HG03432 (cell line): ENCODE measurements at regions not wholly inside any gene's neighbourhood (a gene's known extent, or its start where the extent isn't known, plus 50 kb on each side); places are given as distances from the start of the nearest gene placed in this dataset.
"Not testable (repeated sequence)": the region's sequence is repeated elsewhere in the genome, so short reads cannot be mapped to it uniquely, and the experiment has no call there.

Source experiments
- ATAC-seq: cut with Tn5 transposase; IDR thresholded peaks from one replicate; pipeline ENCODE4 v1.9.1; 2021; ENCODE audit warnings: mild to moderate bottlenecking, moderate library complexity; ENCODE audit not compliant: unreplicated experiment

DNA sequence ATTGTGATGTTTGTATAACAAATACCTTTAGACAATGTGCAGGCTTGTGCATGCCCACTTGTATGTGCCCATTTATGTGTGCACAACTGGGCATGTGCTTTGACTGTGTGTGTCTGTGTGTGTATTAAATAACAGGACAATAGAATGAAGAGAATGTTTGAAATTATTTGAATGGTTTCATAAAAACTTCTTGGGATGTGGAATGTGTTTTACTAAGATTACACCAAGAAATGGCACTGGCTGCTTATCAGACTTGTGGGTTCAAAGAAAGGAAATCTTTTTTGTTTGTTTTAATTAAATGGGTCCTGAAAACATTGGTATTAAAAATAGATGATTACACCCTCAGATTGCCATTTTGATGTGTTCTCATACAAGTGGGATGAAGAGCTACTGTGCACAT, 191.6 kb upstream of the CCN2 start:
- no peak for ATAC-seq

DNA sequence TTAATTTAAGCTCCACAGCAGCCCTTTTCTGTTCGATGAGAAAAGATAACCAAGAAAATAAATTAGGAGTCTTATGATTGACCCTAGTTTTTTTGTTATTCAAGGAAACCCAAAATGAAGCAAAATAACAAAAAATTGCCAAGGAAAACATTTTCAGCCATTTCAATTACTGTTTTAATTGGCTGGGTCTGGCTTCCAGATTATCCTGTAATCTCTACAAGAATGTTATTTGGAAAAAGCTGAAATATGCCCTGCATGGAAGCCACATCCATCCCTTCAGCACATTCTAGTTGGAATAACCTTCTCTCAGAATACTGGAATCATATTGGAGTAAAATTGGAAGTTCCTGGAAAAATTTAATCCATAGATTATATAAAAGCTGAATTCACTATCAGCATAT, 191.1 kb upstream of the CCN2 start:
- ATAC-seq, result no peak

DNA sequence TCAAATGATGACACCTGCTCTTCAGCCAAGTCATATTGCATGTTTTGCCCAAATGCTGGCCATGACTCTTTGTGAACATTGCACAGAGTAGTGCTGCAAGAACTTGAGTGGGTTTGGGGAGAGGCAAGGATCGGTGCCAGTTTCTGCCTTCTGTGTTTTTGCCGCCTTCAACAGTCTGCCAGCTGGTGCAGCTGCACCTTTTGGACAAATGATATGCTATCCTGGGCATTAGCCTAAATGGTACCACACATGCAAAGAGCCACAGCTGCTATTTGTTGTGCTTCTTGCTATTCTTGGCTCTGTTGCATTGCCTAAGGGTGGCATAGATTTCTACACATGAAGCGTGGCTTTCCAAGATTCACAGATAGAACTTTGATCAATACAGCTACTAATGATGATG, 189.0 kb upstream of the CCN2 start:
- no peak for ATAC-seq

DNA sequence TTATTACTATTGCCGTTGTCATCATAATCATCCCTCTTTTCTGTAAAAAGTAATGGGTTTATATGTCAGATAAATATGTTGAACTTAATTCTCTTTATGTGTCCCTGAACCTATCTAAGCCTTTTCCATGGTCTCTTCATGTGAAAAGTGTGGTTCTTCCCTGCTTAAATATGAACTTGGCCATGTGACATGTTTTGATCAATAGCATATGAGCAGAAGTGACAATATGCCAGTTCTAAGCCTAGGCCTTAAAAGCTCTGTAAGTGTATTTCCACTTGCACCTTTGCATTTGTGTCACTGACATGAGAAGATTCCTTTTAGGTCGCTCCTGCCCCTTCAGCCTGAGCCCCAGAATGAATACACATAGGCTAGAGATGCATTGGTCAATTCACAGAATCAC, 188.4 kb upstream of the CCN2 start:
- ATAC-seq, result no peak

DNA sequence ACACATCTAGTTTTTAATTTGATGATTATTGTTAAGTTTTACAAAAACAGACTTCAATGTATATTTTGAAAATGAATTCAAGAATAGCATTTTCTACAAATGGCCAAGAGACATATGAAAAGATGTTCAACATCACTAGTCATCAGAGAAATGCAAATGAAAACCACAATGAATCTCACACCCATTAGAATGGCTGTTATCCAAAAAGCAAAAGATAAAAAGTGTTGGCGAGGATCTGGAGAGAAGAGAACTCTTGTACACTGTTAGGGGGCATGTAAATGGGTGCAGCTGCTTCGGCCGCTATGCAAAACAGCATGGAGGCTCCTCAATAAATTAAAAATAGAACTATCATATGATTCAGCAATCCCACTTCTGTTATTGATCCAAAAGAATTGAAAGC, 185.8 kb upstream of the CCN2 start:
- ATAC-seq, result no peak

DNA sequence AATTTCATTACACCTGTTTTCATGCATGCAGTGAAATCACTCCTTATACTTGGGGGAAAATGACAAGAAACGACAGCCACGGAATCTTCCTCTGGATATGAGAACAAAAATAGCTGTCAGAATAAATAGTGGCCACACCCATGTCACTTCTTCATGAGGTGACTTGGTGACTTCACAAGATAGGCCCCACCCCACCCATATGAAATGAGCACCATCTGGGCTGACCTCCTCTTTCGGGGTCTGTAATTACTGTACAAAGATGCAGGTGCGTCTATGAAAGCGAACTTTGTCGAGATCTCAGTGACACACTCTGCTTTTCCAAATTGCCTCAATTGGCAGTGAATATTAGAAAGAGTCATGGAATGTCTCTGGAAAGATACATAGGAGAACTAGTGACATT, 184.2 kb upstream of the CCN2 start:
- ATAC-seq, result no peak

DNA sequence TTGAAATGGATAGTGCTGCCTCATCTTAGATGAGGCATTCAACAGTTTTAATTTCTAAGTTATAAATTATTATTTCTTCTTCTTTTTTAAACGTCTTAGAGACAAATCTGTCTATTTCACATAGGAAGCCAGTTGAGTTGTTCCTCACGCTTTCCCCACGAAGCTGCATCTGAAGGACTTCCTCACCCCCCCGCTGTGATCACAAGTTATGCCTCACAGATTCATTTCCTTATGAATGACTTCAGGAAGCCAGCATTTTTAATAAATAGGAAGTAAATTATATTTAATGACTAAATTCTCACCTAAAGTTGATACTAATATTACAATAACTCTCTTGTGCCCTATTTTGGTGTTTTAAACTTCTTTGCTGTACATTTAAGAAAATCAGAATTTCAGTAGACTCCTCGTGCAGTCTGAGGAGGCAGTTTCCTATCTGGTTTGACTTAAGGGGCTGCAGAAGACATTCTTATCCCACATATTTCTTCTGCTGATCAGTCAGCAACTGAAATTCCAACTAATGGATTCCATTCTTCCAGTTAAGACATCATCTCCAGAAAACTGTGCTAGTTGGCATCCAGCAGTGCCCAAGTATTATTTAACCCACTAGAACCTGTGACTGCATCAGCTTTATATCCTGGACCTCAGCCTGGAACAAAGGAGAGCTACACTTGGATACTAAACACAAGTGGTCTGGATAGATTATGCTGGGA, 182.7 kb upstream of the CCN2 start:
- ATAC-seq, result no peak

DNA sequence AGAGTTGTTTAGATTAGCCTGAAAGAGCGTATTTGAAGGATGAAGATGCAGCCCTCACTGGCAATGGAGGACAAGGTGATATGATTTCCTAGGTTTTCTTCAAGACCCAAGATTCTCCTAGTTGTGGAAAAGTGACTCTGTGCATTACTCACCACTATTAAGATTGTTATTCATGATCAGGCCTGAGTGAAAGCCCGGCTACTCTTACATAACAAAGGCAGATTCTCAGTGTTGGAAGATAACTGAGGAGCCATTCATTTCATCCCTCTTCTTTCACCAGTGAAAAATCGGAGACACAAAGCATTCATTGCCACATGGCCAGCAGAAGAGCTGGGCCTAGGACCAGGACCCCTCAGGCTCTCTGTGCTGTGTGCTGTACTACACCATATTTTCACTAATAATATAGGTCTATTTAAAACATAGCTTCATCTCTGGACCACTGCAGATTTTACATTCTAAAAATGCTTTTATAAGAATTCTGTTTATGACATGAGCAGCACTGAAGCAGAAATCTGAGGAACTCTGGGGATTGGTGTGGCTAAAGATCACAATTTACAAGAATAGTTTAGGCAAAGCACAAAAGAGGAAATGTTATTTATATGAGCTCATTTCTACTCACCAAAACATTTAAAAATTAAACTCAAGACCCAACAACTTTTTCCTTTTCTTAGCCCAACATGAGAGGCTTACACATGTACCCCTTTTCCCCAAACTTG, 181.9 kb upstream of the CCN2 start:
- no peak for ATAC-seq

DNA sequence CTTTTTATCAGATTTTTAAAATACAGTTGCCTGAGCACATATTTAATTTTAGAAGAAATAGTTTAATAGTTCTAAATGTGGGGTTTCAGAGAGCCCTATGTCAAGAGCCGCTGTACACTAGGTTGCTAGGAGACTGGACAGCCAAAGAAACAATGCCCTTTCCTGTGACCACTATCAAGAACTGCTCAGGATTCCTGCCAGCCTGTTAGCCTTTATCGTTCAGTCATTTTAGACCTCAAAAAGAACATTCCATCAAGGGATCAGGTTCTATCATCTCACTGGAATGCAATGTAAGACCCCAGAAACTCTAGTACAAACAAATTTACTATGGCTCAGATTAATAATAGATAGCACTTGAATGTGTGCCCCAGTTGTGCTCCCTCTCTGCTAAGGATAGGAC, 181.2 kb upstream of the CCN2 start:
- ATAC-seq, result no peak

DNA sequence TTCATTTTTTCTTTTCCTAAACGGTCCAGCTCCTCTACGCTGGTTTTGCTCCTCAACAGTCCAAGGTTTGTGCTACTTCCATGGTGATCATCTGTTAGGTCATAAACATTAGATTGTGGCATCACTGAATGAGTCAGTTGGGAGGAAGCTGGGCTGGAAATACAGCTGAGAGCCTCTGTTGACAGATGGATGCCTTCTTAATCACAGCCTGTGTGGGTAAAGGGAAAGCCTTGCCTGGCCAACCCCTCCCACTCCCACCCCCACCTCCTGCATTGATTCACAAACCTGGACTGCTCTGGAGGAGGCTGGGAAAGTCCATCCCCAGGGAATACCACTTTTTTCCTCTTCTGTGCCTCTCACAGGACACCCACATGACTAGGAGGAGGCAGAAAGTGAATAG, 180.6 kb upstream of the CCN2 start:
- no peak for ATAC-seq

DNA sequence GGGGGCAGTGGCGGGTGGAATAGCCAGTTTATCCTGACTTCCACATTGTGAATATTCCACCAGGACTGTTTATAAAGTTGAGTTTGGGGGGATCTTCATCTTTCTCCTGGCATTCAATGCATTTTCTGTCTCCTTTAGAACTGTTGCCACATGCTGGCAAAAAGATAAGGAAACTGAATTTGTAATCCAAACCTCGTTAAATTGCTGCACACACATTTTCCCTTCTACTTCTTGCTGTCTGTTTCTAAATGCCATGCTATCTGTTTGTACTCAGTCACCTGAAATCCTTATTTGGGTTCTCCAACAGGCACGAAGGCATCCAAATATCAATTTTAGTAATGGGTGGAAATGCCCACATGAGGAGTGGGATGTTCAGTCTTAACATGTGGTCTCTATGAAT, 180.2 kb upstream of the CCN2 start:
- ATAC-seq, result no peak

DNA sequence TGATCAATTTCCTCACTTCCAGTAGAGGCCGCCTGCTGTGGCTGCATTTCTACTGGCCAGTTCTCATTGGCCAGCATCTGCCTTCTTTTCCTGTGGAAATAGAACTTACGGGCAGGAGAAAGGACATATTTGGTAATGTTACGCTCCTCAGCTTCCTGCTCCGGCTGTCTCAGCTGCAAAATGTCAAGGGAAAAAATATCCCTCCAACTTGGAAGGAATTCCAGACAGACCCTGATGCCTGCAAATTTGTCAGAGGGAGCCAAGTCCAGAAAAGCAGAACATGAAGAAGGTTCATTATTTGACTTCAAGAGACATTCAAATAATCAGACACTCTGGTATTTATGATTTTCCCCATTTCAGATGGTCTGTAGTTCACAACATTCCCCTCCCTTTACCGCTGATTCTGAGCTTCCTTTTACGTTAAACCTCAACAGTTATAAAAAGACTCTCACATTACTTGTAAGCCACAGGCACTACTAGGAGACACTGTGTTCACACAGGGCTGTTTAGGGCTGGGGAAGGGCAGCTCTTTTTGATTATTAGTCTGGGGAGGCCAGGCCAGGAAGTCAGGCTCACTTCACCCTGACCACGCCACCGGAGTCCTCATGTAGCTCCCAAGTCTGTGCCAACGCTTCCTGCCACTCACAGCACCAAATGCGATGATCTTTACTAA, 179.6 kb upstream of the CCN2 start:
- ATAC-seq, result no peak

DNA sequence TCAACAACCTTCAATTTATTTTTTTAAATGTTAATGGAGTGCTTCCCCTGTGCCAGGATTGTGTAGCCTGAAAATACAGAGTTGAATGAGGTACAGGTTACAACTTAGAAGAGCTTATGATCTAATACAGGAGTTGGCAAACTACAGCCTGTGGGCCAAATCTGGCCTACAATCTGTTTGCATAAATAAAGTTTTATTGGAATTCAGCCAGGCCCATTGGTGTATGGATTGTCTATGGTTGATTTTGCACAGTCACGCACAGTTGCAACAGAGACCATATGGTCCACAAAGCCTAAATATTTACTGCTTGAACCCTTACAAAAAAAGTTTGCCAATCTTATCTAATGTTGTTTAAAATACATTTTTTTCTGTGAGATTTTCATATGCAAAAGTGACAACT, 177.3 kb upstream of the CCN2 start:
- ATAC-seq, result no peak

DNA sequence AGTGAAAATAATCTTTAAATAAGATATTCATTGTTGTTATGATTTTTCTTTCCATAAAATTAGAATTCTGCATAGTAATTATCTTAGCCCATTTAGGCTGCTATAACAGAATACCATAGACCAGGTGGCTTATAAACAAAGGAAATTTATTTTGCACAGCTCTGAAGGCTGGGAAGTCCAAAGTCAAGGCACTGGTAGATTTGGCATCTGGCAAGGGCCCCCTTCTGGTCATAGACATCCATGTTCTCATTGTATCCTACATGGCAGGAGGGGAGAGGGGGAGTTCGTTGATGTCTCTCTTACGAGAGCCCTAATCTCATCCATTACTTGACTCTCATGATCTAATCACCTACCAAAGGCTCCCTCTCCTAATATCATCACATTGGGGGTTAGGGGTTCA, 175.0 kb upstream of the CCN2 start:
- no peak for ATAC-seq

DNA sequence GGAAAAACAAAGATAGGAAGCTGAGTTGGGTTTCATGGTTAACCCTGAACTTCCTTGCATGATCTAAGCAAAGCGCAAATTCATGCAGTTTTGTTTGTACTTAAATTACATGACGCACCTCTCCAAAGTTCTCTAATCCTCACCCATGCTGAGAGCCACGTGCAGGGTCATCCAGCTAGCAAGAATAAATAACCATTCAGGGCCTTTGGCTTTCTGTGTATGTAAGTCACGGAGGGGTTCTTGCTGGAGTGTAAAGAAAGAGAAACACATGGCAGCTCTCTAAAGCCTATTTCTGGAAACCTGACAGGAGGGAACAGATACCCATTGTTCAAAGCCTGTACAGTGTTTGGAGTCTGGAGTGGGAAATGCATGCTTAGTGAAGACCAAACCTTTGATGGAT, 171.7 kb upstream of the CCN2 start:
- no peak for ATAC-seq

DNA sequence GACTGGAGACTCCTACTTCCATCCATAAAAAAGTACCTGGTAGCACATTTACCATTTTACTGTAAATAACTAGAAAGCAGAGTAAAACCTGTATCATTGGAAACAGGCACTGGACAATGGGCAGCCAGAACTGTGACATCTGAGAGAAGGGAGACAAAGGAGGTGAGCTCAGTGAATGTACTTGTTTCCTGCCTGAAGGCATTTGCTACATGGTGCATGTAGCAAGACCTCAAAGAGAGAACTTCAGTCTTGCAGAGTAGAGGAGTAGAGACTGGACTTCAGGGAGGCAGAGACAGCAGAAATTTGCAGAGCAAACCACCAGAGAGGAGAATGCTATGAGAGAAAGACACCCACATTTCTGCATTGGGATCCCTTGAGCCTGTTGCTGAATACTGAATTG, 171.0 kb upstream of the CCN2 start:
- ATAC-seq, result no peak

DNA sequence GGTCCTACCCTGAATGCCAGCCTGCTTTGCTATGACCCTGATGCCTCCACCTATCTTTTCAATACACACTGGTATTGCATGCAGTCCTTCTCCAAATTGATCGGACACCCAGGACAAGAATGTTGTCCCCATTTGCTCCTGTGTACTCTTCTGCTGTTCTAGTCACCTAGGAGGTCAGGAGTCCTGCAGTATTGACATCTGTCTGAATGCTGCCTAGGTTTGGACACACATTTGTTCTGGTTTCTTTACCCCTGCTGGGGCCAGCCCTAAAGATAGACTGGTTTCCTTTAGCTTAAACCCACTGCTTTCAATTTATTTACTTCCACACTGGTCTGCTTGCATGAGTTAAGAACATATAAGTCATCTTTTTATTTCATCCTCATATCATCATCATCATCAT, 167.0 kb upstream of the CCN2 start:
- no peak for ATAC-seq

DNA sequence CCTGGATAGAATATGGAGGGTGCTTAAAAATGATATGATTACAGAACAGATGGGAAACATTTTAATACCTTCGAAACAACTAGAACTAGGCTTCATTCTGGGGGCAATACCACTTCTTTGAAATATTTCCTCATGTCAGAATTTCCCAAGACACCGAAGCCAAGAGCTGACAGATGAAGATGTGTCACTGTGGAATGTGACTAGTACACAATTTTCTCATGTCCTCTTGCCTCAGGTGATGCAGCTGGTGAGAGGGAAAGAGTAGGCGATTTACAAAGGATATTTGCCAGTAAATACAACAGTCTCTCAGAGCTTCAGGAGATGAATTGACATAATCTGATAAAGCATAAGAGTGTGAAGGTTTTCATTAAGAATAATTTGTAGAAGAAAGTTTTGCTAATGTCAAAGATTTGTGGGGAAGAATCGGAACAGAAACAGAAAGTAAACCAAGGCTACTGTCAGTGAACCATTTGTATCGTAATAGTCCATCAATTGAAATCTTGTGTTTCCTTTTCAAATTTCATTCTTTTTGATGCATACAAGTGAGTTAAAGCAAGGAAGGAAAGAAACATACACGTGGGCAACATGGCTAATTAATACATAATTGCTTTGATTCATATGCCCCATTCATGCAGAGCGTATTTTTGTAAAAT, 164.7 kb upstream of the CCN2 start:
- no peak for ATAC-seq

DNA sequence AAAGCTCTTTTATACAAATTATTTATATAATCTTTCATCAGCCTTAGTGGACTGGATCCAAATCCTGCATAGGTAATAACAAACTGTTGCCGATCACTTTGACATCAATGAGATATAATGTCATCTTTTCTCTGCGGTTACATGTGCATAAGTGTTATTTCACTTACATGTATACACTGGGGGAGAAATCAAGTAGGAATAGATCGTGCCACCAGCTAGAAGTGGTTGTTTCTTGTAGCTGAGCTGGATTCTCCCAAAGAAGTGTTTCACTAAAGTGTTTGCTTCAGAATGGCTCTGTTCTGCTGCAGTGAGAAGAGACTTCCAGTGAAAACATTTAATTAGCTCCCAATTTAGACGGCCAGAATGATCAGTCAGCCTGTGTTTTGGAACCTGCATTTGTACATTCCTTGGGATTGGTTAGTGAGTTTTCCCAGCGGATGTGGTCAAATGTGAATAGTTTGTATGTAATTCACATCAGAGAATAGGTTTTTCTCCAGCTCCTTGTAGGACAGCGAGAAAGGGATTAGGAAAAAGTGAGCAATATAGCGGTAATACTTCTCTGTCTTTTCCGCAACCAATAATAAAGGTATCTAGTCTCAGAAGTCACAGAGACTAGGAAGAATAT, 163.1 kb upstream of the CCN2 start:
- no peak for ATAC-seq

DNA sequence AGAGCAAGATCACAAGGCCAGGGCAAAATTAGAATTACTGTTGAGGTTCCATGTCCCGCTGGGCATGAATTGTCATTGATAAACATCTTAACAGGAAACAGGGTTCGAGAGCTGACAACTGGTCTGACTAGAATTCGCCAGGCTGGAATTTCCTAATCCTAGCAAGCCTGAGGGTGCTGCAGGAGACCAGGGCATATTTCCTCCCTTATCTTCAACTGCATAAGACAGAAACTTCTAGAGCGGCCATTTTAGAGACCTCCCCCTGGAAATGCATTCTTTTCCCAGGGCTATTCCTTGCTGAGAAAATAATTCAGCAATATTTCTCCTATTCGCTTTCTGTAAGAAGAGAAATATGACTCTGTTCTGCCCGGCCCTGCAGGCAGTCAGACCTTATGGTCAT, 158.6 kb upstream of the CCN2 start:
- ATAC-seq, result not testable (repeated sequence)

DNA sequence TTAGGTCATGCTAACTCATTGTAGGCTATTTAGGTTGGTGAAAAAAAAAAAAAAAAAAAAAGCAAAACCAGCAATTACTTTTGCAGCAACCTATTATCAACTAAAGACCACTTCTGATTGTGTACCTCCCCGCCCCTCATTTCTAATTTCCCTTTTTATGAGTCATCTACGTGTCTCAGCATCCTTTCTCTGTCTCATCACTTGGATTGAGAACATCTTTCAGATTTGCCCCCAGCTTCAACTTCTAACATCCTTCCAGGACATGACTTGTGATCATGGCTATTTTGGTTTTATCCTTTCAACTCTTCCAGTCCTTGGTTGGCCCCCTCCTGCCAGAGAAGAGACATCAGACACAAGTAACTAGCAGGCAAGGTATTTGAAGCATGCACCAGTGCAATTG, 156.7 kb upstream of the CCN2 start:
- ATAC-seq, result no peak
